ENCODE measurements at regions not wholly inside any gene's neighbourhood (a gene's known extent, or its start where the extent isn't known, plus 50 kb on each side); places are given as distances from the start of the nearest gene placed in this dataset.

DNA sequence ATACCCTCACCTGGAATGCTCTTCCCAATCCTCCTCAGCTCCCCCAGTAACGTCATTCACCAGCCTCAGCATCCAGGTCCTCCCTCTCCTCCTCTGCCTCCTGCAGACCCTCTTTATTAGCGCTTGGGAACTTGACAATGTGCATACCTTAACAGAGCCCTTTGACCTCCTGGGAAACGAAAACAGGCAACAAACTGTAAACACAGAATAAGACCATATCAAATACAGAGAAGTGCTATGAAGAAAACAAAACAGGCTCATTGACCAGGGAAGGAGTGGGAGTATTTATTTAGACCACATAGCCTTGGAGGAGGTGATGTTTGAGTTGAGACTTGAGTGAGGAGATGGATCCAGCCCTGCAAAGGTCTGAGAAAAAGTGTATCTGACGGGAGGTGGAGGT is 107.9 kb upstream of the SLC7A1 start:
- DNase-seq (ENCODE audit: low spot score), result no peak
- TF ChIP-seq, protein P1, sequence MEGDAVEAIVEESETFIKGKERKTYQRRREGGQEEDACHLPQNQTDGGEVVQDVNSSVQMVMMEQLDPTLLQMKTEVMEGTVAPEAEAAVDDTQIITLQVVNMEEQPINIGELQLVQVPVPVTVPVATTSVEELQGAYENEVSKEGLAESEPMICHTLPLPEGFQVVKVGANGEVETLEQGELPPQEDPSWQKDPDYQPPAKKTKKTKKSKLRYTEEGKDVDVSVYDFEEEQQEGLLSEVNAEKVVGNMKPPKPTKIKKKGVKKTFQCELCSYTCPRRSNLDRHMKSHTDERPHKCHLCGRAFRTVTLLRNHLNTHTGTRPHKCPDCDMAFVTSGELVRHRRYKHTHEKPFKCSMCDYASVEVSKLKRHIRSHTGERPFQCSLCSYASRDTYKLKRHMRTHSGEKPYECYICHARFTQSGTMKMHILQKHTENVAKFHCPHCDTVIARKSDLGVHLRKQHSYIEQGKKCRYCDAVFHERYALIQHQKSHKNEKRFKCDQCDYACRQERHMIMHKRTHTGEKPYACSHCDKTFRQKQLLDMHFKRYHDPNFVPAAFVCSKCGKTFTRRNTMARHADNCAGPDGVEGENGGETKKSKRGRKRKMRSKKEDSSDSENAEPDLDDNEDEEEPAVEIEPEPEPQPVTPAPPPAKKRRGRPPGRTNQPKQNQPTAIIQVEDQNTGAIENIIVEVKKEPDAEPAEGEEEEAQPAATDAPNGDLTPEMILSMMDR (IDR thresholded peaks at IDR 0.05; ENCODE audit: extremely low read depth, missing control alignments), result no peak

DNA sequence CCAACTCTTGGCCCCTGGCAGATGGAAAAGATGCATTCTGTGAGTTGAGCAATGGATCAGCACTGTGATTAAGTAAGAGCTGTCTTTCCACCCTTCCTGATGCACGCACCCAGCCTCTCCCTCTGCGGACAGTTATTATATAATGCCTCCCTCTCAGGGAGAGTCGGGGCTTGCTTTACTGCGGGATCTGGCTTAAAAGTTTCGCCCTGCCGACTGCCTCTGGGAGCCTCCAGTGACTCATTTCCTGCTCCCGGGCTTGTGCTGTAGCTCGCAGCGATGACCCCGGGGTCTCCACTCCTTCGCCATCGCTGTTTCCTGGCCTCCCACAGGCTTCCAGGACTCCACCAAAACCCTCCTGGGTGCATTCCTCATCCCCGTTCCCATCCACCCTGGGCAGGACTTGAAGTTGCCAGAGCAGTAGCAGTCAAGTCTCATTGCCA is 107.4 kb upstream of the SLC7A1 start:
- TF ChIP-seq, protein P1 (IDR thresholded peaks at IDR 0.05; ENCODE audit: extremely low read depth, missing control alignments), result no peak
- no peak for DNase-seq (ENCODE audit: low spot score)

DNA sequence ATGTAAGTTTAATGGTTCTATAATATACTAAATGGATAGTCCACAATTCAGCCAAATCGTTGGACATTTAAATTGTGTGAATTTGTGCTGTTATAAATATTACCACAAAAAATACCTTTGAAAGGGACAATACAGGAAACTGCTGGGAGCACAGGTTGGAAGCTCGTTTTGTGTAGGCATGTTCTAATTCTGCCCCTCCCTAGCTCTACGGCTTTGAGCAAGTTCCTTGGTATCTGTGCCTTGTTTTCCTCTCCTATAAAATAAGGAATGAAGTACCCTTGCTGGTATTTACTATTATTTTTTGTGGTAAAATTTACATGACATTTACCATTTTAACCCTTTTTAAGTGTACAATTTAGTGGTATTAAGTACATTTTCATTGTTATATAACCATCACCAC is 102.6 kb upstream of the SLC7A1 start:
- DNase-seq (ENCODE audit: low spot score), result no peak
- TF ChIP-seq, protein P1 (IDR thresholded peaks at IDR 0.05; ENCODE audit: extremely low read depth, missing control alignments), result no peak

DNA sequence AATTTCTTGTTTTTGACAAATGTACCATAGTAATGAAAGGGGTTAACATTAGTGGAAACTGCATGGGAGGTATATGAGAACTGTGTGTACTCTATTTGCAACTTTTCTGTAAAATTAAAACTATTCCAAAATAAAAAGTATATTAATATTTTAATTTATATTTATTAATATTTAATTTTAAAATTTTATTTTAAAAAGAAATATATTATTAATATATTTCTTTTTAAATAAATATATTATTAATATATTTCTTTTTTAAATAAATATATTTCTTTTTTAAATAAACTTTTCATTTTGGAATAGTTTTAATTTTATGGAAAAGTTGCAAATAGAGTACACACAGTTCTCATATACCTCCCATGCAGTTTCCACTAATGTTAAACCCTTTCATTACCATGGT is 101.1 kb upstream of the SLC7A1 start:
- no peak for DNase-seq (ENCODE audit: low spot score)
- TF ChIP-seq, protein P1 (IDR thresholded peaks at IDR 0.05; ENCODE audit: extremely low read depth, missing control alignments), result no peak

DNA sequence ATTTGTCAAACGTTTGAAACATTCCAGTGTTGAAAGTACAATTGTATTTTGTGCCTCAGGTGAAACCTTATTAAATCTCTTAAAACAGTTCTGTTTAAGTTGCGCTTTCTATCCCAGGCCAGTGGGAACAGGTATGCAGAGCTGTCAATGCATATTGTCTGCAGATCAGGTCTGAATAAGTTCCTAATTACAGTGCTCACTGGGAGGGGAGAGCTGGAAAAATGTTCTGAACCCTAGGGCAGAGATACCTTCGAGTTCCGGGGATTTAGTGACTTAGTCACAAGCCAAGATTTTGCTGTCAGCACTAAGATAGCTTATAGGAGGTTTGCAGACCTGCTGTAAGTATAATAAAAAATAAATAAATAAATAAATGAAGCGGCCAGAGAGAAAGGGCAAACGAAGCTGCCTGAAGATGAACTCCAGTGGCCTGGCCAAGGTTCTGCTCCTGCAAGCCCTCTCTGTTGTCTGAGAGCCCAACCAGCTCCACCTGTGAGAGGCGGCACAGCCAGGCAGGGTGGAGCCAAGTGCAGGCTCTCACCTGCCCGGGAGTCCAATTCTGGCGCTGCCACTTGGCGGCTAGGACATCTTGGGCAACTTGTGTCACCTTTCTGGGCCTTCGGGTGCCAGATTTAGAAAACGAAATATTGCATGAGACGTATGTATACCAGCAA is 97.9 kb upstream of the SLC7A1 start:
- TF ChIP-seq, protein P1 (IDR thresholded peaks at IDR 0.05; ENCODE audit: extremely low read depth, missing control alignments), result no peak
- no peak for DNase-seq (ENCODE audit: low spot score)

DNA sequence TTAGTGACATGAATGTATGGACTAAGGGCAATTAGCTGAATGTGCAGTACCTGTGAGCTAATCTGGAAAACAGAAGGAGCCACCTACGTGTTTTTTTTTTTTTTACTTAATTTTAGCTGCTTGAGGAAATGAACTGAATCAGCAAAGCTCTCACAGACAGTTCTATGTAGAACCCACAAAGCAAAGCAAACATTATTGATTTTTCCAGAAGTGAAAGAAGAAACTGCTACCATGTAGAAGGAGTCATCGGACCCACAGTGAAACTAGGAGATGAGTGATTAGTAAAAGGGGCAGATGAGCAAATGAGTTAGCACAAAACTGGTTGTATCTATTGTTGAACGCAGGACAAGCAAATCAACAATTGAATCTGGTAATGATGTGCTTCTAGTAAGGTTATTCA is 94.1 kb upstream of the SLC7A1 start:
- DNase-seq (ENCODE audit: low spot score), result no peak

DNA sequence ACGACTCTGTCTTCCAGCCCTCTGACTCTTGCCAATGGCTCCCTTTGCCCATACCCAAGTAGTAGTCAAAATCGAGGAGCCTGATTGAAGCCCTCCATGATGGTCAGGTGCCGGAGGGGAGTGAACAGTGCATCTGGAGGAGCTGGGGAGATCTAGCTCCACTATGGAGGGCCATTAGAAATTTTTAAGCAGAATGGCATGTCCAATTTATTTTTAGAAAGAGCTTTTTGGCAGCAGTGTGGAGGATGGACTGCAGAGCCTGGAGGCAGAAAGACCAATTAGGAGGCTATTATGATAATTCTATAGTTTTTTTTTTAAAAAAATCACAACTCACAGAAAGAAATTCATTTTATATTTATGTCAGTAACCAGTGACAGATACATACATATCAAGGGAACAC is 92.7 kb upstream of the SLC7A1 start:
- no peak for DNase-seq (ENCODE audit: low spot score)
- TF ChIP-seq, protein P1 (IDR thresholded peaks at IDR 0.05; ENCODE audit: extremely low read depth, missing control alignments), result no peak

More for the DNA sequence above, 94.1 kb upstream of the SLC7A1 start:
- TF ChIP-seq, protein P1 (IDR thresholded peaks at IDR 0.05; ENCODE audit: extremely low read depth, missing control alignments), result no peak

All from GM20000 (cell line).